Activated CD8-positive, alpha-beta T cell treated with anti-CD3 and anti-CD28 coated beads, Interleukin-2, amount 10 ng/mL, durations not matched to agents 7 days and 5 days (primary cell): ENCODE measurements at regions not wholly inside any gene's neighbourhood (a gene's known extent, or its start where the extent isn't known, plus 50 kb on each side); places are given as distances from the start of the nearest gene placed in this dataset.
"Not testable (repeated sequence)": the region's sequence is repeated elsewhere in the genome, so short reads cannot be mapped to it uniquely, and the experiment has no call there.

Source experiments
- ATAC-seq: fragments of 150-1000 bp; cut with Tn5 transposase; one replicate; pipeline ENCODE4 v1.10.0; 2021; ENCODE audit warnings: moderate library complexity
- CTCF ChIA-PET: fragments of 350-600 bp; sonication (Branson Sonifier 250); formaldehyde crosslinking; loops from one replicate; lab custom pipeline; 2021; ENCODE audit warnings: antibody characterized with exemption; lab: Charles Lee
- POLR2A ChIA-PET: fragments of 350-600 bp; sonication (Branson Sonifier 250); formaldehyde crosslinking; loops from one replicate; lab custom pipeline; 2021; ENCODE audit warnings: antibody characterized with exemption; lab: Charles Lee
- DNase-seq: peaks from one replicate; pipeline ENCODE4 v3.0.0-alpha.2; 2020
- H3K27ac Mint-ChIP-seq: one replicate; pipeline ENCODE4 v1.8.0; 2021; ENCODE audit warnings: mild to moderate bottlenecking, mixed read lengths
- H3K27me3 Mint-ChIP-seq: one replicate; pipeline ENCODE4 v1.8.0; 2021; ENCODE audit warnings: low read depth, mixed read lengths
- H3K36me3 Mint-ChIP-seq: one replicate; pipeline ENCODE4 v1.8.0; 2021; ENCODE audit warnings: low read depth, mixed read lengths
- H3K4me1 Mint-ChIP-seq: one replicate; pipeline ENCODE4 v1.8.0; 2021; ENCODE audit warnings: low read depth, mixed read lengths
- H3K4me3 Mint-ChIP-seq: one replicate; pipeline ENCODE4 v1.8.0; 2021; ENCODE audit warnings: mild to moderate bottlenecking, mixed read lengths
- H3K9me3 Mint-ChIP-seq: one replicate; pipeline ENCODE4 v1.8.0; 2022; ENCODE audit warnings: mixed read lengths; ENCODE audit not compliant: insufficient read depth

GRCh38 chr21:35982717-35983116 lies 77.6 kb downstream of the SETD4 start:
- H3K9me3 Mint-ChIP-seq: no peaks in the 10 kb centered on the region
- no peaks in the 10 kb centered on the region for H3K36me3 Mint-ChIP-seq
- CTCF ChIA-PET: no interaction called here
- peaks cover 6% of the 10 kb centered on the region for H3K27me3 Mint-ChIP-seq
- H3K4me1 Mint-ChIP-seq: no peaks in the 10 kb centered on the region
- H3K27ac Mint-ChIP-seq: no peak overlapping the region
- POLR2A ChIA-PET: no interaction called here
- H3K4me3 Mint-ChIP-seq: no peak overlapping the region
- ATAC-seq (no peak), DNase-seq (no peak)

- peaks cover 6% of the 10 kb centered on the region for H3K27me3 Mint-ChIP-seq
- no peaks in the 10 kb centered on the region for H3K36me3 Mint-ChIP-seq
- no peak overlapping the region for H3K4me3 Mint-ChIP-seq
- ChIA-PET CTCF (no interaction called here), POLR2A (no interaction called here)
- no peak for DNase-seq
- no peaks in the 10 kb centered on the region for H3K9me3 Mint-ChIP-seq
- no peaks in the 10 kb centered on the region for H3K4me1 Mint-ChIP-seq
- no peak overlapping the region for H3K27ac Mint-ChIP-seq
- ATAC-seq: no peak
These were observed 78.7 kb downstream of the SETD4 start for GRCh38 chr21:35981514-35982070.

GRCh38 chr21:35980821-35981220 lies 79.5 kb downstream of the SETD4 start:
- H3K4me1 Mint-ChIP-seq: no peaks in the 10 kb centered on the region
- peaks cover 6% of the 10 kb centered on the region for H3K27me3 Mint-ChIP-seq
- H3K27ac Mint-ChIP-seq: no peak overlapping the region
- DNase-seq: no peak
- no peak for ATAC-seq
- ChIA-PET POLR2A (no interaction called here), CTCF (no interaction called here)
- no peaks in the 10 kb centered on the region for H3K9me3 Mint-ChIP-seq
- no peak overlapping the region for H3K4me3 Mint-ChIP-seq
- H3K36me3 Mint-ChIP-seq: no peaks in the 10 kb centered on the region

- H3K27ac Mint-ChIP-seq, ATAC-seq, CTCF ChIA-PET, H3K36me3 Mint-ChIP-seq, DNase-seq, H3K27me3 Mint-ChIP-seq, H3K9me3 Mint-ChIP-seq, POLR2A ChIA-PET, H3K4me1 Mint-ChIP-seq, H3K4me3 Mint-ChIP-seq: not testable (repeated sequence)
These were observed 82.5 kb downstream of the SETD4 start for GRCh38 chr21:35977860-35978259.

GRCh38 chr21:35976929-35977328 lies 83.4 kb downstream of the SETD4 start:
- no peak overlapping the region for H3K27ac Mint-ChIP-seq
- no peaks in the 10 kb centered on the region for H3K36me3 Mint-ChIP-seq
- POLR2A ChIA-PET: no interaction called here
- H3K4me1 Mint-ChIP-seq: no peaks in the 10 kb centered on the region
- peaks cover 3% of the 10 kb centered on the region for H3K27me3 Mint-ChIP-seq
- no peak for ATAC-seq
- DNase-seq: no peak
- H3K4me3 Mint-ChIP-seq: no peak overlapping the region
- no peaks in the 10 kb centered on the region for H3K9me3 Mint-ChIP-seq
- CTCF ChIA-PET: no interaction called here

GRCh38 chr21:35976481-35976880 lies 83.8 kb downstream of the SETD4 start:
- Mint-ChIP-seq H3K4me3 (no peak overlapping the region), H3K27me3 (peaks cover 1% of the 10 kb centered on the region), H3K4me1 (no peaks in the 10 kb centered on the region), H3K27ac (no peak overlapping the region), H3K9me3 (no peaks in the 10 kb centered on the region), H3K36me3 (no peaks in the 10 kb centered on the region)
- no peak for DNase-seq
- CTCF ChIA-PET: no interaction called here
- POLR2A ChIA-PET: no interaction called here
- ATAC-seq: no peak

- ChIA-PET POLR2A (no interaction called here), CTCF (no interaction called here)
- H3K4me3 Mint-ChIP-seq: no peak overlapping the region
- H3K4me1 Mint-ChIP-seq: no peaks in the 10 kb centered on the region
- ATAC-seq (no peak), DNase-seq (no peak)
- no peaks in the 10 kb centered on the region for H3K27me3 Mint-ChIP-seq
- no peaks in the 10 kb centered on the region for H3K36me3 Mint-ChIP-seq
- no peaks in the 10 kb centered on the region for H3K9me3 Mint-ChIP-seq
- no peak overlapping the region for H3K27ac Mint-ChIP-seq
These were observed 85.6 kb downstream of the SETD4 start for GRCh38 chr21:35974775-35975174.

- ChIA-PET CTCF (interaction anchor here (1.2 kb wide), 1 partner anchor 56 kb away, joined by 3 read pairs; no protein-coding TSS in a partner anchor), POLR2A (no interaction called here)
- Mint-ChIP-seq H3K36me3 (no peaks in the 10 kb centered on the region), H3K9me3 (no peaks in the 10 kb centered on the region), H3K4me1 (no peaks in the 10 kb centered on the region), H3K27ac (no peak overlapping the region), H3K27me3 (peaks cover 3% of the 10 kb centered on the region), H3K4me3 (no peak overlapping the region)
- DNase-seq (no peak), ATAC-seq (no peak)
These were observed 88.5 kb downstream of the SETD4 start for GRCh38 chr21:35971824-35972223.

GRCh38 chr21:35969281-35969680 lies 91.0 kb downstream of the SETD4 start:
- no peaks in the 10 kb centered on the region for H3K4me1 Mint-ChIP-seq
- DNase-seq (no peak), ATAC-seq (no peak)
- no peak overlapping the region for H3K4me3 Mint-ChIP-seq
- H3K27me3 Mint-ChIP-seq: peaks cover 4% of the 10 kb centered on the region
- H3K9me3 Mint-ChIP-seq: no peaks in the 10 kb centered on the region
- H3K27ac Mint-ChIP-seq: no peak overlapping the region
- ChIA-PET CTCF (no interaction called here), POLR2A (no interaction called here)
- no peaks in the 10 kb centered on the region for H3K36me3 Mint-ChIP-seq

- ChIA-PET POLR2A (no interaction called here), CTCF (interaction anchor here (0.6 kb wide), 1 partner anchor 503 kb away, joined by 3 read pairs; no protein-coding TSS in a partner anchor)
- DNase-seq (no peak), ATAC-seq (no peak)
- Mint-ChIP-seq H3K36me3 (no peaks in the 10 kb centered on the region), H3K4me1 (no peaks in the 10 kb centered on the region), H3K27ac (no peak overlapping the region), H3K9me3 (no peaks in the 10 kb centered on the region), H3K27me3 (peaks cover 4% of the 10 kb centered on the region), H3K4me3 (no peak overlapping the region)
These were observed 91.8 kb downstream of the SETD4 start for GRCh38 chr21:35968564-35968963.

- Mint-ChIP-seq H3K36me3 (no peaks in the 10 kb centered on the region), H3K4me1 (no peaks in the 10 kb centered on the region), H3K9me3 (no peaks in the 10 kb centered on the region), H3K4me3 (no peak overlapping the region), H3K27ac (no peak overlapping the region), H3K27me3 (peaks cover 9% of the 10 kb centered on the region)
- no peak for DNase-seq
- ChIA-PET CTCF (no interaction called here), POLR2A (no interaction called here)
- no peak for ATAC-seq
These were observed 94.6 kb downstream of the SETD4 start for GRCh38 chr21:35965699-35966098.

GRCh38 chr21:35963920-35964451 lies 96.3 kb downstream of the SETD4 start:
- DNase-seq: no peak
- ChIA-PET POLR2A (no interaction called here), CTCF (no interaction called here)
- Mint-ChIP-seq H3K4me1 (no peaks in the 10 kb centered on the region), H3K9me3 (no peaks in the 10 kb centered on the region), H3K4me3 (no peak overlapping the region), H3K36me3 (no peaks in the 10 kb centered on the region), H3K27me3 (peaks cover 12% of the 10 kb centered on the region), H3K27ac (no peak overlapping the region)
- no peak for ATAC-seq

- H3K36me3 Mint-ChIP-seq: no peaks in the 10 kb centered on the region
- H3K4me1 Mint-ChIP-seq: no peaks in the 10 kb centered on the region
- no peak overlapping the region for H3K27ac Mint-ChIP-seq
- H3K27me3 Mint-ChIP-seq: peaks cover 9% of the 10 kb centered on the region
- no peaks in the 10 kb centered on the region for H3K9me3 Mint-ChIP-seq
- no peak overlapping the region for H3K4me3 Mint-ChIP-seq
- ChIA-PET POLR2A (no interaction called here), CTCF (no interaction called here)
- ATAC-seq: no peak
- DNase-seq: no peak
These were observed 97.4 kb downstream of the SETD4 start for GRCh38 chr21:35962917-35963316.
